Keratinocyte (primary cell): ENCODE measurements at regions not wholly inside any gene's neighbourhood (a gene's known extent, or its start where the extent isn't known, plus 50 kb on each side); places are given as distances from the start of the nearest gene placed in this dataset.
"Not testable (repeated sequence)": the region's sequence is repeated elsewhere in the genome, so short reads cannot be mapped to it uniquely, and the experiment has no call there.

Source experiments
- DNase-seq: peaks from one replicate; pipeline ENCODE4 v3.0.0-alpha.2; 2011; ENCODE audit warnings: low read depth, missing footprints, low spot score
- FAIRE-seq: peaks from 2 replicates; lab custom pipeline; 2011; peaks lifted over from hg19 to GRCh38; lab: Jason Lieb, UNC
- H2AFZ ChIP-seq: 2 replicates; pipeline ENCODE4 v1.6.0; 2012; ENCODE audit warnings: low read length, control low read depth, inconsistent platforms; ENCODE audit not compliant: control insufficient read depth
- H3K27ac ChIP-seq: 2 replicates; pipeline ENCODE4 v1.5.1; 2011; ENCODE audit warnings: low read length; ENCODE audit not compliant: control insufficient read depth, insufficient read depth
- H3K27me3 ChIP-seq: 3 replicates; pipeline ENCODE4 v1.6.0; 2011; ENCODE audit warnings: low read length; ENCODE audit not compliant: control insufficient read depth, insufficient read depth; ENCODE audit errors: extremely low read depth
- H3K36me3 ChIP-seq, 2 experiments: 2 replicates in 1 of 2; 3 replicates in 1 of 2; pipeline ENCODE4 v1.5.1; 2011; ENCODE audit warnings: low read length in 2 of 2, mild to moderate bottlenecking in 1 of 2; ENCODE audit not compliant: control insufficient read depth in 2 of 2, insufficient read depth in 2 of 2; ENCODE audit errors: extremely low read depth in 1 of 2
- H3K4me1 ChIP-seq: 3 replicates; pipeline ENCODE4 v1.5.1; 2011; ENCODE audit warnings: low read length; ENCODE audit not compliant: control insufficient read depth, insufficient read depth; ENCODE audit errors: extremely low read depth
- H3K4me2 ChIP-seq: 3 replicates; pipeline ENCODE4 v1.6.0; 2011; ENCODE audit warnings: low read depth, low read length; ENCODE audit not compliant: control insufficient read depth, insufficient read depth; ENCODE audit errors: extremely low read depth
- H3K4me3 ChIP-seq, 3 experiments: fragments of 200-600 bp in 1 of 3; sonication (generic) in 1 of 3; 2 replicates in 2 of 3; 3 replicates in 1 of 3; pipeline ENCODE4 v1.5.1; 2011 to 2016; ENCODE audit warnings: low read length in 3 of 3, mild to moderate bottlenecking in 3 of 3, control low read depth in 2 of 3, inconsistent platforms in 1 of 3, low read depth in 1 of 3, mixed read lengths in 1 of 3, mixed run types in 1 of 3, moderate library complexity in 1 of 3; ENCODE audit not compliant: control insufficient read depth in 2 of 3, insufficient read depth in 2 of 3; ENCODE audit errors: extremely low read depth in 1 of 3
- H3K79me2 ChIP-seq: 2 replicates; pipeline ENCODE4 v1.6.0; 2012; ENCODE audit warnings: low read length; ENCODE audit not compliant: control insufficient read depth, insufficient read depth
- H3K9ac ChIP-seq: 3 replicates; pipeline ENCODE4 v1.6.0; 2011; ENCODE audit warnings: low read length; ENCODE audit not compliant: control insufficient read depth, insufficient read depth; ENCODE audit errors: extremely low read depth
- H3K9me1 ChIP-seq: 3 replicates; pipeline ENCODE4 v1.6.0; 2011; ENCODE audit warnings: low read length; ENCODE audit not compliant: control insufficient read depth, insufficient read depth; ENCODE audit errors: extremely low read depth
- H3K9me3 ChIP-seq: 2 replicates; pipeline ENCODE4 v1.5.1; 2012; ENCODE audit warnings: low read depth, low read length; ENCODE audit not compliant: control insufficient read depth
- H4K20me1 ChIP-seq: 3 replicates; pipeline ENCODE4 v1.6.0; 2011; ENCODE audit warnings: low read length; ENCODE audit not compliant: control insufficient read depth, insufficient read depth; ENCODE audit errors: extremely low read depth
- CTCF ChIP-seq, 3 experiments: IDR thresholded peaks in 1 of 3; conservative IDR thresholded peaks in 1 of 3; optimal IDR thresholded peaks in 1 of 3; 2 replicates in 2 of 3; 3 replicates in 1 of 3; pipeline versions ENCODE3 to v1.5.1; 2011; ENCODE audit warnings: low read length in 3 of 3, mild to moderate bottlenecking in 3 of 3, moderate library complexity in 2 of 3, control low read depth in 1 of 3, inconsistent platforms in 1 of 3; ENCODE audit not compliant: insufficient read depth in 2 of 3; ENCODE audit errors: extremely low read depth in 1 of 3
- EZH2 ChIP-seq: IDR thresholded peaks from one replicate; pipeline ENCODE4 v1.6.1; 2012; ENCODE audit warnings: inconsistent platforms, mild to moderate bottlenecking, low read length, moderate library complexity
- dilution Hi-C: fragments of 300-500 bp; cut with MboI; formaldehyde crosslinking; loops from one replicate; pipeline ENCODE4 v1.7.0; 2020; ENCODE audit warnings: low sequenced_read_pairs; ENCODE audit not compliant: extremely low pct_ligation_motif_present

- Histone ChIP-seq H2AFZ (no peak overlapping the region), H3K4me3 (no peak overlapping the region), H3K9ac (no peak overlapping the region), H3K27me3 (no peaks in the 10 kb centered on the region), H4K20me1 (no peaks in the 10 kb centered on the region), H3K9me3 (peaks cover 5% of the 10 kb centered on the region), H3K79me2 (peaks cover 71% of the 10 kb centered on the region), H3K4me1 (peaks cover 18% of the 10 kb centered on the region), H3K27ac (no peak overlapping the region), H3K9me1 (no peaks in the 10 kb centered on the region), H3K36me3 (peaks cover 0 to 4% of the 10 kb centered on the region in 2 experiments), H3K4me2 (no peak overlapping the region)
- dilution Hi-C loops, result no loop called here
- TF ChIP-seq CTCF (optimal IDR thresholded peaks at IDR 0.05 in 1 of 3, IDR thresholded peaks at IDR 0.05 in 1 of 3, conservative IDR thresholded peaks at IDR 0.05 in 1 of 3; ENCODE audit: extremely low read depth in 1 of 3, insufficient read depth in 2 of 3, low read length in 3 of 3), result no peak
- TF ChIP-seq EZH2, result no peak
- DNase-seq (no peak), FAIRE-seq (no peak)
Observed at GRCh38 chr17:63024716-63025115, 58.7 kb downstream of the TANC2 start.

GRCh38 chr17:63025637-63026036, 59.6 kb downstream of the TANC2 start:
- H3K9me3 ChIP-seq, H3K9me1 ChIP-seq, H3K4me2 ChIP-seq, H3K9ac ChIP-seq, DNase-seq, H3K27me3 ChIP-seq, H2AFZ ChIP-seq, dilution Hi-C loops, FAIRE-seq, H4K20me1 ChIP-seq, H3K36me3 ChIP-seq, H3K4me3 ChIP-seq, H3K27ac ChIP-seq: not testable (repeated sequence)
- peaks cover 15% of the 10 kb centered on the region for H3K4me1 ChIP-seq
- H3K79me2 ChIP-seq, result peaks cover 66% of the 10 kb centered on the region

GRCh38 chr17:63029541-63029940, 63.5 kb downstream of the TANC2 start:
- DNase-seq, result no peak
- peaks cover 45% of the 10 kb centered on the region for H3K79me2 ChIP-seq

More at GRCh38 chr17:63029541-63029940, 63.5 kb downstream of the TANC2 start:
- no peak for FAIRE-seq
- Histone ChIP-seq H3K9ac (no peak overlapping the region), H3K4me3 (no peak overlapping the region), H3K9me3 (no peaks in the 10 kb centered on the region), H3K27ac (no peak overlapping the region), H3K4me2 (no peak overlapping the region), H3K9me1 (no peaks in the 10 kb centered on the region), H3K27me3 (no peaks in the 10 kb centered on the region), H3K4me1 (peaks cover 11% of the 10 kb centered on the region), H2AFZ (no peak overlapping the region), H4K20me1 (no peaks in the 10 kb centered on the region), H3K36me3 (peaks cover 1 to 5% of the 10 kb centered on the region in 2 experiments)
- dilution Hi-C loops, result no loop called here
- no peak for TF ChIP-seq EZH2
- no peak for TF ChIP-seq CTCF (optimal IDR thresholded peaks at IDR 0.05 in 1 of 3, IDR thresholded peaks at IDR 0.05 in 1 of 3, conservative IDR thresholded peaks at IDR 0.05 in 1 of 3; ENCODE audit: extremely low read depth in 1 of 3, insufficient read depth in 2 of 3, low read length in 3 of 3)
